Skeletal muscle satellite cell (primary cell): ENCODE measurements at regions not wholly inside any gene's neighbourhood (a gene's known extent, or its start where the extent isn't known, plus 50 kb on each side); places are given as distances from the start of the nearest gene placed in this dataset.

Experiments
- H3K27me3 ChIP-seq: 2 replicates; pipeline ENCODE4 v1.7.0; 2013; ENCODE audit warnings: low read length; ENCODE audit not compliant: control insufficient read depth, insufficient read depth
- H3K36me3 ChIP-seq: 2 replicates; pipeline ENCODE4 v1.7.0; 2013; ENCODE audit warnings: mild to moderate bottlenecking, control low read depth, low read length; ENCODE audit not compliant: insufficient read depth
- H3K4me1 ChIP-seq: 2 replicates; pipeline ENCODE4 v1.7.0; 2013; ENCODE audit warnings: low read length; ENCODE audit not compliant: control insufficient read depth, insufficient read depth
- H3K4me2 ChIP-seq: 2 replicates; pipeline ENCODE4 v1.7.0; 2013; ENCODE audit warnings: mild to moderate bottlenecking, low read length
- H3K4me3 ChIP-seq: 2 replicates; pipeline ENCODE4 v1.7.0; 2013; ENCODE audit warnings: low read length
- H3K9ac ChIP-seq: 2 replicates; pipeline ENCODE4 v1.7.0; 2013; ENCODE audit warnings: mild to moderate bottlenecking, low read depth, low read length, moderate library complexity
- H3K9me3 ChIP-seq: replicated peaks from 2 replicates; pipeline ENCODE4 v1.7.0; 2013; ENCODE audit warnings: mild to moderate bottlenecking, control low read depth, low read length

DNA sequence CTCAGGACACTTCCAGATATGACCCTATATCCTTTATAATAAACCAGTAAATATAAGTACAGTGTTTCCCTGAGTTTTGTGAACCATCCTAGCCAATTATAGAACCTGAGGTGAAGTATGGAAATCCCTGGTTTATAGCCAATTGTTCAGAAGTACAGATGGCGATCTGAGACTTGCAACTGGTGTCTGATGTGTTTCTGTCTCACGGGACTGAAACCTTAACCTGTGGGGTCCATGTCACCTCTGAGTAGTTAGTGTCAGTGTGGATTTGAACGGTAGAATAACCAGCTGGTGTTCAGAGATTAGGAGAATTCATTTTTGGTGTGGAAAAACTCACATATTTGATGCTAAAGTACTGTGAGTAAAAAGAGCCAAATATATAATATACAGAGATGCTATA, 606.6 kb downstream of the MAFB start:
- H3K4me2 ChIP-seq: no peak overlapping the region
- H3K4me1 ChIP-seq: no peaks in the 10 kb centered on the region

DNA sequence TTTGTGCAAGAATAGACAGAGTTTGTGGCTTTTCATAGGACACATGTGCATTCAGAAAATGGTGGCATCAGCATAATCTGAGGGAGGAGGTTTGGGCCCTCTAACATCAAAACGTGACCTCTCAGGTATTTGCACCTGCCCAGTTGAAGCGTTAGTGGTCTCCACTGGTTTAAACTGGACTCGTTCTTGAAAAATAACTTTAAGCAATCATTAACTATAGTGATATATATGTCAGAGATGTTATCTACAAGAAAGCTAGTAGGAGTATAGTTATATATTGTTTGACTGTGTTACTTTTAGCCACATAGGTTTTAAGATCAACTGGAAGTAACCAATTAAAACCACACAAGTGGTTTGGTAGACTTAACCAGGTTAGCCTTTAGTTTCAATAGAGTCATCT, 607.4 kb downstream of the MAFB start:
- Histone ChIP-seq H3K9ac (no peak overlapping the region), H3K4me2 (no peak overlapping the region), H3K4me3 (no peak overlapping the region)

More for the DNA sequence above, 606.6 kb downstream of the MAFB start:
- Histone ChIP-seq H3K27me3 (no peaks in the 10 kb centered on the region), H3K9me3 (no peaks in the 10 kb centered on the region), H3K9ac (no peak overlapping the region), H3K4me3 (no peak overlapping the region), H3K36me3 (no peaks in the 10 kb centered on the region)

DNA sequence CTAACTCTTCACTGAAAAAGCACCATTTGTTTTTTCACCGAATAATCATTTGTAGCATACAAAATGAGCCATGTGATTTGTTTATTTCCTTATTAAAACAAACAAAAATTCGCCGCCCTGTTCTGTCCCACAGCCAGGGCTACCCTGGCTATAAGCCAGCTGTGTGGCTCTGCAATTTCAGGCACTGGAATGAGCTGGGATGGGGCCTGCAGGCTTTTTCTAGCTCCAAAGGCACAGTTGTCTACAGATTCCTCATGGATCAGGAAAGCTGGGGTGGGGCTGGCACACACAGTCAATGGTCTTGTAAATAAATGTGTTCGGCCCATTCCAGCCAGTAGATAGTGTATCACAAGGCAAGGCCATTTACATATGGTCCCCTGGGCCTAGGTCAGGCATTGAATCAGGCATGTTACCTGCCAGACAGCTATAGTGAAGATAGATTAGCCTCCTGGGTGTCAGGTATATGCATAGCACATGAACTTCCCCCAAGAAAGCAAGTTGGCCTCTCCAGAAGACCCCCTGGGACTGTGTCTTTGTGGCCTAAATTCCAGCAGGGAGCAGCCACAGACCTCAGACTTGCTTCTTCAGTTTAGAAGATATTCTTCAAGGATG, 608.9 kb downstream of the MAFB start:
- Histone ChIP-seq H3K27me3 (no peaks in the 10 kb centered on the region), H3K36me3 (no peaks in the 10 kb centered on the region), H3K4me2 (no peak overlapping the region), H3K4me3 (no peak overlapping the region), H3K9me3 (no peaks in the 10 kb centered on the region), H3K9ac (no peak overlapping the region), H3K4me1 (no peaks in the 10 kb centered on the region)

More for the DNA sequence above, 607.4 kb downstream of the MAFB start:
- Histone ChIP-seq H3K9me3 (no peaks in the 10 kb centered on the region), H3K36me3 (no peaks in the 10 kb centered on the region), H3K4me1 (no peaks in the 10 kb centered on the region), H3K27me3 (no peaks in the 10 kb centered on the region)

DNA sequence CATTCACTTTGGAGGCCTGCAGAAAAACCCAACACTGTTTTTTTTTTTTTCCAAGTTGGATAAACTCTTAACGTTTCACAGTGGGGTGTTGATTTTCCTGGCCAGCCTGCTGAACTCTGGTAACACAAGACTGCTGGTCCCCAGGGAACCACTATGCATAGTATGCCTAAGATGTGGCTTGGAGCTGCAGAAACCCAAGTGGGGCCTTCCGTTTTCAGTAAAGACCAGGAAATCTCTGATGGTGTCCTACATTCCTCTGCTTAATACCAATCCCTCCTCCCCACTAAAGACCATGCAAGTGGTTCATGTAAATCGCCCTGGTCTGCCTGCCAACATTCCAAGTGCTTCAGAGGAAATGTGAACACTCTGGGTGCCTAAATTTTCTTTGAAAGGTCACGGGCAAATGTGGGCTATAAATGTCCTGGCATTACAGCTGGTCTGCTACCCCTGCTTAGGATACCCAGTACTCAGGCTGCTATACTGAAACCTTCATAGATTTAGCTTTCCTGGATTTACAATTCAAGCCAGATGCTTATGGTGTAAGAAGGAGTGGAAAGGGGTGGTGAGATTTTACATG, 615.4 kb downstream of the MAFB start:
- no peak overlapping the region for H3K4me3 ChIP-seq
- H3K4me1 ChIP-seq: no peaks in the 10 kb centered on the region
- H3K9me3 ChIP-seq: no peaks in the 10 kb centered on the region
- no peak overlapping the region for H3K9ac ChIP-seq
- H3K27me3 ChIP-seq: peaks cover 8% of the 10 kb centered on the region
- H3K4me2 ChIP-seq: no peak overlapping the region
- H3K36me3 ChIP-seq: no peaks in the 10 kb centered on the region

DNA sequence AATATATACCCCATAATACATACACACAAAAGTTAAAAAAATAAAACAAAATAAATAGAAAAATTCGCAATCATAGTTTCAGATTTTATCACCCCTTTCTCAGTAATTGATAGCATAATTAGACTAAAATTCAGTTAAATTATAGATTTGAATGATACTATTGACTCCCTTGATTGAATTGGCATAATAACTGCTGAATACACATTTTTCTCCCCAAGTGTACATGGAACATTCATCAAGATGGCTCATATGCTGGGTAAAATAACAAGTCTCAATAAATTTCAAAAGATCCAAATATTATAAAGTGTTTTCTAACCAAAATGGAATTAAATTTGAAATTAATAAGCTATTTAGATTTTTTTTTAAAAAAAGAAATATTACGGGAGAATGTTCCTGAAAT, 616.1 kb downstream of the MAFB start:
- H3K27me3 ChIP-seq: peaks cover 8% of the 10 kb centered on the region
- no peaks in the 10 kb centered on the region for H3K36me3 ChIP-seq
- no peaks in the 10 kb centered on the region for H3K4me1 ChIP-seq
- H3K9ac ChIP-seq: no peak overlapping the region
- H3K4me2 ChIP-seq: no peak overlapping the region
- no peak overlapping the region for H3K4me3 ChIP-seq
- no peaks in the 10 kb centered on the region for H3K9me3 ChIP-seq

DNA sequence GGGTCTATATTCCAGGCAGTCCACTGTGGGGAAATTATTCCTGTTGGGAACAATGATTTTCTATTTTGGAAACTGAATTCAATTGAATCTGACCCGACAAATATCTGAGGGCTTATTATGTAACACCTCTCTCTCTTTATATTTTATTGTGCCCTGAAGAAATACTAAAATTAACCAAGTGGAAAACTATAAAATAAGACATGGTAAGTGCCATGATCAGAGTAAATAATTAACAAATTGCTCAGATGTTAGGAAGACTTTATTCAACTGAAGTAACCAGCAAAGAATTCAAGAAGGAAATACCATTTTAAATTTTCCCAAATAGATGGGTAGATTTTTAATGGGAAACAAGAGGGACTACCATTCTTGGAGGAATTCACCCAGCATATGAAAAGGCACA, 632.9 kb downstream of the MAFB start:
- H3K9me3 ChIP-seq: no peaks in the 10 kb centered on the region

DNA sequence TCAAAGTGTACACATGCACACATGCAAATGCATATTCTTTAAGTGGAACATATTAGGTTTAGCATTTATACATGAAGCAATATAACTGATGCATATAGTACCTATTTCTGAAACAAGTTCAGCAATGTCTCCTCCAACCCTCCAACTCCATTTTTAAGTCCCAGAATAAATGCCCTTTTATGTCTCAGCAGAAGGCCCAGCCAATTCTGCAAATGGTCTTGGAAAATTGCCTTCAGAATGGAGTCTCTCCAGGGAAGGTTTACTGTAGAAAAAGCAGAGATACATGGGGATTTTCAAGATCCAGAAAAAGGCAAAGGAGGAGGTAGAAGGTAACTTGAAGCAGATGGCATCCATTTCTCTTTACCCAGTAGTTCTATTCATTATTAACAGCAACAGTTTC, 633.3 kb downstream of the MAFB start:
- Histone ChIP-seq H3K36me3 (no peaks in the 10 kb centered on the region), H3K4me1 (no peaks in the 10 kb centered on the region), H3K27me3 (no peaks in the 10 kb centered on the region), H3K4me3 (no peak overlapping the region), H3K4me2 (no peak overlapping the region), H3K9ac (no peak overlapping the region), H3K9me3 (no peaks in the 10 kb centered on the region)

More for the DNA sequence above, 632.9 kb downstream of the MAFB start:
- Histone ChIP-seq H3K4me1 (no peaks in the 10 kb centered on the region), H3K27me3 (no peaks in the 10 kb centered on the region), H3K9ac (no peak overlapping the region), H3K36me3 (no peaks in the 10 kb centered on the region), H3K4me2 (no peak overlapping the region), H3K4me3 (no peak overlapping the region)

DNA sequence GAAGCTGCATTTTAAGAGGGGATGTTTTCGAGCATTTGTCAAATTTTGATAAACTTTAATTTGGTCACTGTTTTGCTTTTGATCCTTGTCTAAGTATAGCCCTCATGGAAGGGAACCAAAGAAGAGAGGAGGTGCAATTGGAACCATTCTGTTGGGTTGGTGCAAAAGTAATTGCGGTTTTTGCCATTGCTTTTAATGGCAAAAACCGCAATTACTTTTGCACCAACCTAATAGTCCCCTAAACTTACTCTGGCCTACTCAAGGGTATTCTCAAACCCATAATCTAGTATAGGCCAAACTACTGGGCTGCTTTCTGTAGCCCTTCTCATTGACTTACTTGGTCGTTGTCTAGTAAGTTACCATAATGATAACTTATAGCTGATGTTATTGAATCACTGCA, 634.7 kb downstream of the MAFB start:
- H3K4me3 ChIP-seq: no peak overlapping the region
- H3K36me3 ChIP-seq: no peaks in the 10 kb centered on the region
- H3K4me1 ChIP-seq: no peaks in the 10 kb centered on the region
- H3K9me3 ChIP-seq: no peaks in the 10 kb centered on the region
- H3K4me2 ChIP-seq: no peak overlapping the region
- H3K9ac ChIP-seq: no peak overlapping the region
- no peaks in the 10 kb centered on the region for H3K27me3 ChIP-seq

DNA sequence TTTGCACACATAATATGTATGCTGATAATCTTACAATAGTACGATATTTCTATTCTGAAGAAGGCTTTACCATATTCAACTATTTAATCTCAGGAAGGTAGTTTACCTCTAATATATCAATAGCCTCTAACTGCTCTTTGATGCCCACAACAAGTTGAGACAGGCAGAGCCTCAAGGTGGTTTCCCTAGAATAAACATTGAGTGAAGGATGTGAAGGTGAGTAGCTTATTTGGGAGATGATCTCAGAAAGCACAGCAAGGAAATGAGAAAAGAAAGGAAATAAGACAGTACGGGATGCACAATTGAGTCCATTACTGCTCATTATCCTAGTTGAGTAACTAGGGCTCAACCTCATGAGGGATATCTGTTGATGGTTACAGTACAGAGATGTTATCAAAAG, 638.4 kb downstream of the MAFB start:
- H3K36me3 ChIP-seq: no peaks in the 10 kb centered on the region
- no peak overlapping the region for H3K4me3 ChIP-seq
- H3K9me3 ChIP-seq: no peaks in the 10 kb centered on the region
- no peaks in the 10 kb centered on the region for H3K27me3 ChIP-seq
- no peaks in the 10 kb centered on the region for H3K4me1 ChIP-seq
- H3K4me2 ChIP-seq: no peak overlapping the region
- no peak overlapping the region for H3K9ac ChIP-seq

DNA sequence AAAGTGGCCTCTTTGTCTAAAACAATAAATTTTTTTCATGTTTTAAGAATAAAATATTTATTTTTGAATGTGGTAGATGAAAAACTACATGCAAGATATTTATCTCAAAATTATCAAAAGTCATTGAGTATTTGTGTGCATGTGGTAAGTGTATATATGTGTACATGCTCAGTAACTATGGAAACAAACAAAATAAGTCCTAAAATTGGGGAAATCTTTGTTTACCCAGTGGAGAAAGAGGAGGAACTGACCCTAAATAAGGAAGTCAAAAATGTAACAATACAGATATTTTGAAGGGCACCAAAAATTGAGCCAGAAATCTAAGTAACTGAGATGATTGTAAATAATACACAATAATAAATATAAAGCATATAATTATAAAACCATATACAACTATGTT, 639.2 kb downstream of the MAFB start:
- H3K4me2 ChIP-seq: no peak overlapping the region
- no peak overlapping the region for H3K4me3 ChIP-seq
- no peaks in the 10 kb centered on the region for H3K9me3 ChIP-seq
- H3K27me3 ChIP-seq: no peaks in the 10 kb centered on the region
- H3K36me3 ChIP-seq: no peaks in the 10 kb centered on the region
- no peaks in the 10 kb centered on the region for H3K4me1 ChIP-seq
- H3K9ac ChIP-seq: no peak overlapping the region

DNA sequence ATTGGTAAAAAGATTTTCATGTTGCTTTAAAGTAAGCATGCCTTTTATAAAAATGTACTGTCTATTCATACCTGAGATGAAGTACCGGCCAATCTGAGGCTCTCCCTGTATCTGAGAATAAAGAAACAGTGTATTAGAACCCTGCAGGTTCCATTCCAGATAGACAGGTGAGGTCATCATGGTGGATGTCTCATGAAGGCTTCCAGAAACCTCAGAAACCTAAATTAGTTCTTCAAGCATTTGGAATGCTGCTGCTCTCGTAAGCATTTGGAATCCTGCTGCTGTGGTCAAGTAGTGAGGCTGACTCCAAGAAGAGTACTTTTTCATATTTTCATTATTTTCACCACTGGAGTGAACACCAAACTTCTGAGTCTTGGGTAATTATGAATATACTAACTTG, 642.3 kb downstream of the MAFB start:
- no peaks in the 10 kb centered on the region for H3K4me1 ChIP-seq
- H3K4me2 ChIP-seq: no peak overlapping the region
- H3K9ac ChIP-seq: no peak overlapping the region
- H3K27me3 ChIP-seq: no peaks in the 10 kb centered on the region
- H3K9me3 ChIP-seq: no peaks in the 10 kb centered on the region
- H3K36me3 ChIP-seq: no peaks in the 10 kb centered on the region
- no peak overlapping the region for H3K4me3 ChIP-seq

DNA sequence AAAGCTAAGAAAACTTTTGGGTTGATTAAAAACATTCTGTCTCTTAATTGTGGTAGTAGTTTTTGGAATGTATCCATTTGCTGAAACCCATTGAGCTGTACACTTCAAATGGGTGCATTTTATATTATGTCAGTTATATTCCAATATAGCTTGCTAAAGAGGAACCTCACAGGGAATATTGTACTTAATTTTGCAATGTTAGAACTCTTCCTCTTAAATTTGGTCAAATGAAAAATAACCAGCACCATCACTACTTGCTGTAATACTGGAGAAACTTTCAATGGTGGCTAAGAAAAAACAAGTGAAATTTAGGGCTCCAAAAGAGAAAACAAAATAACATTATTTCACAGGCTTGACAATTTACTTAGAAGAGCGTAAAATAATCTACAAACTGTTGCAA, 651.5 kb downstream of the MAFB start:
- no peak overlapping the region for H3K4me3 ChIP-seq
- H3K9me3 ChIP-seq: no peaks in the 10 kb centered on the region
- H3K4me2 ChIP-seq: no peak overlapping the region
- H3K27me3 ChIP-seq: no peaks in the 10 kb centered on the region
- H3K36me3 ChIP-seq: no peaks in the 10 kb centered on the region
- no peak overlapping the region for H3K9ac ChIP-seq
- no peaks in the 10 kb centered on the region for H3K4me1 ChIP-seq
